ENCODE measurements at regions not wholly inside any gene's neighbourhood (a gene's known extent, or its start where the extent isn't known, plus 50 kb on each side); places are given as distances from the start of the nearest gene placed in this dataset.

DNA sequence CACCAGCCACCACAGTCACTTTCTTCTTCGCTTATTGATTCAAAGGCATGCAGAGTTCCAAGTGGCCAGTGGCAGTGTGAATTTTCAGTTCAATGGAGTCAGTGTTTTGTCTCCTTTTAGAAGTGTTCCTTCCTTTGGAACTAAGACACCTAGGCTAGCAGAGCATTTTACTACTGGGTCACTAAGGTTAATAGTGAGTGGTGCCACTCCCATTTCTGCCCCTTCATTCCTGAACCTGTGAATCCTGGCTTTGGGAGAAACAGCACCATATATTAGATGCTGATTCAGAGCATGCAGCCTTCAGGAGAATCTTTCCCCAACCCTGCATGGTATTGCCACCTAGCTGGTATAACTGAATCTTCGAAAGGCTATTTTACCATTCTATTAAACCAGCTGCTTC lies 312.7 kb downstream of the HRH4 start:
- no peak for DNase-seq (ENCODE audit: low read depth in 4 of 4, low spot score in 3 of 4)

DNA sequence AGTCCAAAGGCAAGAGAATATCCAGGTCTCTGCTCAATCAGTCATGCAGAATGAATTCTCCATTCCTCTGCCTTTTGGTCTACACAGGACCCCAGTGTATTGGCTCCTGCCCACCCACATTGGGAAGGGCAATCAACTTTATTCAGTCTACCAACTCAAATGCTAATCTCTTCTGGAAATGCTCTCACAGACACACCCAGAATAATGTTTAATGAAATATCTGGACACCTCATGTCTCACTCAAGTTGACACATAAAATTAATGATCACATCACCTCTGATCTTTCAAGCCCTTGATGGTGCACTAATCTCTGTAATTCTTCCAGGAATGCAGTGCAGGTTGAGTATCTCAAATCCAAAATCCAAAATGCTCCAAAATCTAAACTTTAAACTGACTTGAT lies 315.6 kb downstream of the HRH4 start:
- DNase-seq (ENCODE audit: low read depth in 4 of 4, low spot score in 3 of 4), result no peak

- no peak for DNase-seq (ENCODE audit: low read depth in 4 of 4, low spot score in 3 of 4)
Measured at GRCh38 chr18:24778810-24779418, 318.5 kb downstream of the HRH4 start.

- DNase-seq (ENCODE audit: low read depth in 4 of 4, low spot score in 3 of 4), result no peak
Measured at GRCh38 chr18:24782566-24782965, 322.1 kb downstream of the HRH4 start.

DNA sequence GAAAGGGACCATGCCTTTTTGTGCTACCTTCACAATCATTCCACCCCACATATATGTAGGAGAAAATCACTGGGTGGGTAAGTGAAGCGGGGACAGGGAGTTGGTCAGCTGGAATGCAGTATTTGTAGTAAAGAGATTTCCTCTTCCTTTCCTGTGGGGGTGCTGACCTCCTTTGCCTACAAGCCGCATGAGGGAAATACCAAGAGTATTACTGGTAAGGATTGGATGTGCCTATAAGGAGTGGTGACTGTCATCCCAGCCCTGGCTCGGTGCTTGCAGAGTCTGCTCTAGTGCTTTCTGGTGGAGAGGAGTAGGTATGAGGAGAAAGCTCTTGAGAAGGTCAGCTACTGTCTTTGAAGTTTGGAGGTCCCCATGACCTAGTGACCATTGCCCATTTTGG lies 324.6 kb downstream of the HRH4 start:
- DNase-seq (ENCODE audit: low read depth in 4 of 4, low spot score in 3 of 4), result no peak

- no peak for DNase-seq (ENCODE audit: low read depth in 4 of 4, low spot score in 3 of 4)
Measured at GRCh38 chr18:24786027-24786426, 325.6 kb downstream of the HRH4 start.

DNA sequence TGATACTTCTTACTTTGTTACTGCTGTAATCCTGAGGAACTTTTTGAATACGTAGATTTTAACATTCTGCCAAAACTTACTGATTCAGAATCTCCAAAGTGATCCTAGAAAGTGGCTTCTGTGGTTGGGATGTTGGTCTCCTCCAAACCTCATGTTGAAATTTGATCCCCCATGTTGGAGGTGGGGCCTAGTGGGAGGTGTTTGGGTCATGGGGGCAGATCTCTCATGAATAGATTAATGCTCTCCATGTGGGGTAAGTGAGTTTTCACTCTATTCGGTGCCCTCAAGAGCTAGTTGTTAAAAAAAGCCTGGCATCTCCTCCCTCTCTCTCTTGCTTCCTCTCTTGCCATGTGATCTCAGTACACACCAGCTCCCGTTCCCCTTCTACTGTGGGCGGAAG lies 329.9 kb downstream of the HRH4 start:
- no peak for DNase-seq (ENCODE audit: low read depth in 4 of 4, low spot score in 3 of 4)

- DNase-seq (ENCODE audit: low read depth in 4 of 4, low spot score in 3 of 4), result no peak
Measured at GRCh38 chr18:24791751-24792545, 331.5 kb downstream of the HRH4 start.

GRCh38 chr18:24793742-24794141 lies 333.3 kb downstream of the HRH4 start:
- no peak for DNase-seq (ENCODE audit: low read depth in 4 of 4, low spot score in 3 of 4)

- DNase-seq (ENCODE audit: low read depth in 4 of 4, low spot score in 3 of 4), result no peak
Measured at GRCh38 chr18:24795129-24795528, 334.7 kb downstream of the HRH4 start.

- DNase-seq (ENCODE audit: low read depth in 4 of 4, low spot score in 3 of 4), result no peak
Measured at GRCh38 chr18:24797981-24798380, 337.5 kb downstream of the HRH4 start.

DNA sequence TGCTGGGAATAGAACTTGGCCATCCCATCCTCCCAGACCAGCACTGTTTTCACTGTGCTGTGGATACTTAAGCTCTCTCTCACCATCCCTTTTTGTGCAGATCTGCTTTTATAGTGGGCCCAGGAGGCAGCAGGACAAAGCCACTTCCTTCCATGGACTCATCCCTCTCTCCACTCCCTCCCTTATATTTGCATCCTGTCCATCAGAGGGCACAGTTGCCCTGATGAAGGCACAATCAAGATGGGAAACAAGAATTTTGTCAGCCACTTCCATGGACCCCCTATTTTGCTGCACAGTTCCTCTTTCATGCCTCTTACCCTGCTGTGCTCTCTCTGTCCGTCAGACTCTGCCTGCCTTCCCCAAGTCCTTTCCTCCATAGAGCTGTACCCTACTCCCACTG lies 338.7 kb downstream of the HRH4 start:
- DNase-seq (ENCODE audit: low read depth in 4 of 4, low spot score in 3 of 4), result no peak

GRCh38 chr18:24799720-24800119 lies 339.3 kb downstream of the HRH4 start:
- no peak for DNase-seq (ENCODE audit: low read depth in 4 of 4, low spot score in 3 of 4)

GRCh38 chr18:24801001-24801400 lies 340.6 kb downstream of the HRH4 start:
- DNase-seq (ENCODE audit: low read depth in 4 of 4, low spot score in 3 of 4), result no peak

DNA sequence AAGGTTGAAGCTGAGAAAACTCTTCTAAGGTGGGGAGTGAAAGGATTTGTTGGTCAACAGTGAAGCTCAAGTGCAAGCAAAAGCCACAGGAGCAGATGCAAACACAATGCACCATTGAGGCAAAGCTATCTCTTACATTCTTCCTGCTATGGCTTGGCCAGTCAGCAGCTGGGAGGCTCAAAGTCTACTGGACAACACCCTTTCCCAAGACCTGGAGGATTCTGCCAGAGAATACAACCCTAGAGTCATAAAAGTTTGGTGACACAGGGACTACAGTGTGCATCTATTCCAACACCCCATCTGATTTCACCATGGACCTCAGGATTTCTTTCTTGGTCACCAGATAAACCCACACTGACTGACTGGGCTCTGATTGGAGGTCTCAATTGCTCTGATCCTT lies 342.0 kb downstream of the HRH4 start:
- DNase-seq (ENCODE audit: low read depth in 4 of 4, low spot score in 3 of 4), result no peak

DNA sequence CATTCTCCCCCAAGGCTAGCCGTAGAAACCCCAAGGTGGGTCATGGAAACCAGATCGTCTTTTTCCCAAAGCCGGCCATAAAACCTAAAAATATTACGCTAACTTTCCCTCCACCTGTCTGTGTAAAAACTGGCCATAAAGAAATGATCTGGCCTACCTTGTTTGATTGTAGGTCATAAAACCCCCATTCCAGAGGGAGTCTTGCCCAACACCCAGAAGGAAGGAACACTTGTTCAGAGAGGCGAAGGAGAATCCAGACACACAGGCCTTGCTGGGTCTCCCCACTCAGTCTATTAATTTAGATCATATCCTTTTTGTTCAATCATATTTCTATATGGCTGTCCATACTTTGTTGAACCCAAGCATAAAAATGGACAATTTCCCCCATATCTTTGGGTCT lies 344.7 kb downstream of the HRH4 start:
- no peak for DNase-seq (ENCODE audit: low read depth in 4 of 4, low spot score in 3 of 4)

DNA sequence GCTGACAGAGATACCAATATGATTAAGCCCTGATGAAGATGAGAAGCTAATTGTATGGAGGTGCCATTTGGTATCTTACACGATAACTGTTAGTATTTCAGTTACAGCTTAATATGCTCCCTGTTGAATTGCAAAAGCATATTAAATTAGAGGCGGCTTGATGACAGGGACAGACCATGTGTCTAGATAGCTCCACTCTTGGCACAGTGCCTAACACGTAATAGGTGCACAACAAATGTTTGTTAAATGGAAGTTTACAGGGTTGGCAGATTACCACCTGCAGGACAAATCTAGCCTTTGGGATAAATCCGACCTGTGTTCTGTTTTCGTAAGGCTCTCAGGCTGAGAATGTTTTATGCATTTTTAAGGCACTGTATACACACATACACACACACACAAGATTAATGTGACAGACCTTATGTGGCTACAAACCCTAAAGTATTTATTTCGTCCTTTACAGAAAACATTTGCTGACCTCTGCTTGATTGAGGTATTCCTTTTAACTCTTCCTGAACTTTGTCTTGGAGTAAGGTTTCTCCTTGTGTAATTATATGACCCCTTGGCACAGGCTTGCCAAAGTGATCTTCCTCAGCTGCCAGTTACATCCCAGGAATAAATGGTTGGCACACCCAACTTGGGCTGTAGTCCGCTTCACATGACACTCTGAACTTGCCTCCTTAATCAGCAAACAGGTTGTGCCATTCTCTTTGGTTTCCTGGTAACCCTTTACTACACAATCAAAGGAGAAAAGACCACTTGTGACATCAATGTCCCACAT lies 348.9 kb downstream of the HRH4 start:
- DNase-seq (ENCODE audit: low read depth in 4 of 4, low spot score in 3 of 4), result no peak

- DNase-seq (ENCODE audit: low read depth in 4 of 4, low spot score in 3 of 4), result no peak
Measured at GRCh38 chr18:24810561-24811305, 350.3 kb downstream of the HRH4 start.

DNA sequence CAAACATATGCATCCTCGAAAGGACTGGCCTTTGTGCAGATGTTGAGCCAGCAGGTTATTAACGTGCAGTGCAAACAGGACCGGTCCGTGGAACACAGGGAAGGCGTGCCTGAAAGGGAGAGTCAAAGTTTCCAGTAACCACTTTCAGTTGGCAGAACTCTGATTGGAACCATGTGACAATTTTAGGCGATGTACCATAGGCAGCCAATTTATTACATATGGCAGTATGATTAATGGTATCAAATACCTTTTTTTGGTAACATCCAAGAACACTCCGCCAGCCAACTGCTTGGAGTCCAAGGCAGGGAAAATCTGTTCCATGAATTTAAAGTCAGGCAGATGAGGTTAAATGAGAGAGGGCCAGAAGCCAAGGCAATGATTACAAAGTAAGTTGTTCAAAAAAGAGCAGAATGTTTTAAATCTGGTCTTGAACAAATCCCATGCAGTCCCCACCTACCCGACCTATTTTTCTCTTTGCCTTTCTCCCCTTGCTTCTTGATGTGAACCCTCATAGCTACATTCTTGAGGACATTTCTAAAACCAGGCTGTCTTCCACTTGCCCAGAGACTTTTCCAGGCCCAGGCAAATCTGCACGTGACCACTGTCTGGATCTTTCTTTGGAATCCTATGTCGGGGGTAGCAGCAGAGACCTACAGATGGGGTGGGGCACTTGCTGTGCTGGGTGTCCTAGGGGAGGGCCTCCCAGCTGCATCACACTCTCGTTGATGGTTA lies 351.7 kb downstream of the HRH4 start:
- no peak for DNase-seq (ENCODE audit: low read depth in 4 of 4, low spot score in 3 of 4)

DNA sequence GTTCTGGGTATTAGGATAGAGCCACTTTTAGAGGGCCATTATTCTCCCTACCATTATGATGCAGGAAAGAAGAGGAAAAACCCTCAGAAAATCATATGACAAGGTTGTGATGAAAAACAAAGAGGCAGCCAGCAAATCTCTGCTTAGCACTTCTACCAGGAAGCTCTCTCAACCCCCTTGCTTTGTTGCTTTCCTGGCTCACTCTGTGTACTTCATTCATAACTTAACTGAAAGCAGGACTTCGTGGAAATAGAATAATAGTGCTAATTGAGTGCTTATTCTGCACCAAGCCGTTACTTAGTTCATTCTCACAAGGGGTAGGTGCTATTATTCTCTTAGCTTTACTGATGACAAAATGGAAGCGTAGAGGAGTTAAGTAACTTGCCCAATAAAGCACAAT lies 354.1 kb downstream of the HRH4 start:
- DNase-seq (ENCODE audit: low read depth in 4 of 4, low spot score in 3 of 4), result no peak
